ENCODE measurements at regions not wholly inside any gene's neighbourhood (a gene's known extent, or its start where the extent isn't known, plus 50 kb on each side); places are given as distances from the start of the nearest gene placed in this dataset.

DNA sequence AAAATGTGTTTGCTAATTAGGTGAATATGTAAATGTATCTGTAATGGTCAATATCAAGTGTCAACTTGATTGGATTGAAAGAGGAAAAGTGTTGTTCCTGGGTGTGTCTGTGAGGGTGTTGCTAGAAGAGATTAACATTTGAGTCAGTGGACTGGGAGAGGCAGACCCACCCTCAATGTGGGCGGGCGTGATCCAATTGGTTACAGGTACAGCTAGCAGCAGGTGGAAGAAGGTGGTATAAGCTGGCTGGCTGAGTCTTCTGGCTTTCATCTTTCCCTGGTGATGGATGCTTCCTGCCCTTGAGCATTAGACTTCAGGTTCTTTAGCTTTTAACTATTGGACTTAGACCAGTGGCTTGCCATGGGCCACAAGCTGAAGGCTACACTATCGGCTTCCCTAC lies 779.0 kb upstream of the CTNND2 start:
- Histone ChIP-seq H3K4me2 (ENCODE audit: low read length) (no peak overlapping the region), H3K9me3 (ENCODE audit: control insufficient read depth, insufficient read depth, low read length) (no peaks in the 10 kb centered on the region), H3K27me3 (ENCODE audit: control insufficient read depth, low read length) (no peaks in the 10 kb centered on the region), H3K79me2 (ENCODE audit: control insufficient read depth, low read length) (no peaks in the 10 kb centered on the region), H3K4me1 (ENCODE audit: control insufficient read depth, low read length) (no peaks in the 10 kb centered on the region), H3F3A (ENCODE audit: control insufficient read depth, insufficient read depth) (no peaks in the 10 kb centered on the region), H3K27ac (ENCODE audit: low read depth, low read length) (no peak overlapping the region), H3K9me2 (replicated peaks; ENCODE audit: control insufficient read depth, low read length) (no peaks in the 10 kb centered on the region), H4K20me1 (ENCODE audit: control insufficient read depth, insufficient read depth, low read depth, low read length) (no peaks in the 10 kb centered on the region), H3K36me3 (ENCODE audit: control insufficient read depth, low read length) (no peaks in the 10 kb centered on the region), H3K4me3 (ENCODE audit: low read length) (no peak overlapping the region)
- TF ChIP-seq, protein P1, sequence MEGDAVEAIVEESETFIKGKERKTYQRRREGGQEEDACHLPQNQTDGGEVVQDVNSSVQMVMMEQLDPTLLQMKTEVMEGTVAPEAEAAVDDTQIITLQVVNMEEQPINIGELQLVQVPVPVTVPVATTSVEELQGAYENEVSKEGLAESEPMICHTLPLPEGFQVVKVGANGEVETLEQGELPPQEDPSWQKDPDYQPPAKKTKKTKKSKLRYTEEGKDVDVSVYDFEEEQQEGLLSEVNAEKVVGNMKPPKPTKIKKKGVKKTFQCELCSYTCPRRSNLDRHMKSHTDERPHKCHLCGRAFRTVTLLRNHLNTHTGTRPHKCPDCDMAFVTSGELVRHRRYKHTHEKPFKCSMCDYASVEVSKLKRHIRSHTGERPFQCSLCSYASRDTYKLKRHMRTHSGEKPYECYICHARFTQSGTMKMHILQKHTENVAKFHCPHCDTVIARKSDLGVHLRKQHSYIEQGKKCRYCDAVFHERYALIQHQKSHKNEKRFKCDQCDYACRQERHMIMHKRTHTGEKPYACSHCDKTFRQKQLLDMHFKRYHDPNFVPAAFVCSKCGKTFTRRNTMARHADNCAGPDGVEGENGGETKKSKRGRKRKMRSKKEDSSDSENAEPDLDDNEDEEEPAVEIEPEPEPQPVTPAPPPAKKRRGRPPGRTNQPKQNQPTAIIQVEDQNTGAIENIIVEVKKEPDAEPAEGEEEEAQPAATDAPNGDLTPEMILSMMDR (IDR thresholded peaks at IDR 0.05; ENCODE audit: low read depth, low read length, poor library complexity, severe bottlenecking), result no peak
- no peak for TF ChIP-seq EZH2phosphoT487 (IDR thresholded peaks at IDR 0.05; ENCODE audit: borderline replicate concordance, low read length)

DNA sequence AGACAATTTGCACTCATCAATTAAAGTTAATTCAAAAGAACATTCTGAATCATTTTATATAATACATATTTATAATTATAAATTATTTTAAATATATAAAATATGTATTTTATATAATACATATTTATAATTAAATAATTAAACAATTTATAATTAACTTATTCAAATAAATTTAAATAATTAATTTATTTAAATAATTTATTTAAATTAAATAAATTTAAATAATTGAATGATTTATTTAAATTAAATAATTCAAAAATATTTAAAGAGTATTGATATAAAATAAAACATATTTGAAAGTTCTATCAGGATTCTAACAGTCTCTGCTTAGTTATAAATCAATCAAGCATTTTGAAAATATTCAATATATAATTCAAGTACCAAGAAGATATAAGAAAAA lies 775.5 kb upstream of the CTNND2 start:
- H4K20me1 ChIP-seq (ENCODE audit: control insufficient read depth, insufficient read depth, low read depth, low read length), result no peaks in the 10 kb centered on the region
- no peaks in the 10 kb centered on the region for H3F3A ChIP-seq (ENCODE audit: control insufficient read depth, insufficient read depth)
- H3K9me3 ChIP-seq (ENCODE audit: control insufficient read depth, insufficient read depth, low read length), result no peaks in the 10 kb centered on the region; the same call in 1 of the 2 replicates
- no peak overlapping the region for H3K27ac ChIP-seq (ENCODE audit: low read depth, low read length)
- no peaks in the 10 kb centered on the region for H3K9me2 ChIP-seq (replicated peaks; ENCODE audit: control insufficient read depth, low read length)
- H3K27me3 ChIP-seq (ENCODE audit: control insufficient read depth, low read length), result no peaks in the 10 kb centered on the region
- TF ChIP-seq EZH2phosphoT487 (IDR thresholded peaks at IDR 0.05; ENCODE audit: borderline replicate concordance, low read length), result no peak
- TF ChIP-seq, protein P1 (IDR thresholded peaks at IDR 0.05; ENCODE audit: low read depth, low read length, poor library complexity, severe bottlenecking), result no peak
- H3K4me1 ChIP-seq (ENCODE audit: control insufficient read depth, low read length), result no peaks in the 10 kb centered on the region
- no peaks in the 10 kb centered on the region for H3K36me3 ChIP-seq (ENCODE audit: control insufficient read depth, low read length)
- H3K4me2 ChIP-seq (ENCODE audit: low read length), result no peak overlapping the region
- H3K79me2 ChIP-seq (ENCODE audit: control insufficient read depth, low read length), result no peaks in the 10 kb centered on the region
- H3K4me3 ChIP-seq (ENCODE audit: low read length), result no peak overlapping the region

DNA sequence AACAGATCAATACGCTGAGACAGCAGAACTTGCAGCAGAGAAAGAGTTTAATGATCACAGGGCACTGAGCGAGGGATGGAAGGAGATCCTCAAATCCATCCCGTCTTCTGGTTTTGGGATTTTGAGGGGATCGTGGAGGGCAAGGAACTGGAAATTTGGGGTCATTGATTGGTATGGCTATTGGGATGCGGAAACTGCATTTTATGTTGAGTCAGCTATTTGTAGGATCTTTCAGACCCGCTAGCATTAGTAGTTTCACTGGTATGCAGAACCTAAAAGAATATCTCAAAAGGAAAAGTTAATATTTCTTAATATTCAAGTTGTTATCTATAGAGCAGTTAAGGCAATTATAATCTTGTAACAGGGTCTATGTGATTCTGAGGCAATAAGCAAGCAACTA lies 771.7 kb upstream of the CTNND2 start:
- Histone ChIP-seq H3K9me3 (ENCODE audit: control insufficient read depth, insufficient read depth, low read length) (no peaks in the 10 kb centered on the region; the same call in 1 of the 2 replicates), H3K36me3 (ENCODE audit: control insufficient read depth, low read length) (no peaks in the 10 kb centered on the region), H3K79me2 (ENCODE audit: control insufficient read depth, low read length) (no peaks in the 10 kb centered on the region), H3K27ac (ENCODE audit: low read depth, low read length) (no peak overlapping the region), H3K4me2 (ENCODE audit: low read length) (no peak overlapping the region), H4K20me1 (ENCODE audit: control insufficient read depth, insufficient read depth, low read depth, low read length) (no peaks in the 10 kb centered on the region), H3K4me1 (ENCODE audit: control insufficient read depth, low read length) (no peaks in the 10 kb centered on the region), H3K9me2 (replicated peaks; ENCODE audit: control insufficient read depth, low read length) (no peaks in the 10 kb centered on the region), H3F3A (ENCODE audit: control insufficient read depth, insufficient read depth) (no peaks in the 10 kb centered on the region), H3K27me3 (ENCODE audit: control insufficient read depth, low read length) (no peaks in the 10 kb centered on the region), H3K4me3 (ENCODE audit: low read length) (no peak overlapping the region)
- TF ChIP-seq, protein P1 (IDR thresholded peaks at IDR 0.05; ENCODE audit: low read depth, low read length, poor library complexity, severe bottlenecking), result no peak
- TF ChIP-seq EZH2phosphoT487 (IDR thresholded peaks at IDR 0.05; ENCODE audit: borderline replicate concordance, low read length), result no peak

DNA sequence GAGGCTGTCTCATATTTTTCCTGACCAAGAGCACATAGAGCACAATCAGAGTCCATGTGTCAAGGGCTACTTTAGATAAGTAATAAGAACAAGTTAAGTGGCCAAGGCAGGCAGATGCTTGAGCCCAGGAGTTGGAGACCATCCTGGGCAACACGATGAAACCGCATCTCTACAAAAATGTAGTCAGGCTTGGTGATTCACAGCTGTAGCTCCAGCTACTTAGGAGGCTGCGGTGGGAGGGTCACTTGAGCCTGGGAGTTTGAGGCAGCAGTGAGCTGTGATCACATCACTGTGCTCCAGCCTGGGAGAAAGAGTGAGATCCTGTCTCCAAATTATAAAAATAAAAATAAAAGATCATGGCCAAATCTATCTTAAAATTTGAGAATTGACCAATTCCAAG lies 767.9 kb upstream of the CTNND2 start:
- Histone ChIP-seq H3K27me3 (ENCODE audit: control insufficient read depth, low read length) (no peaks in the 10 kb centered on the region), H3K4me2 (ENCODE audit: low read length) (no peak overlapping the region), H3K4me1 (ENCODE audit: control insufficient read depth, low read length) (no peaks in the 10 kb centered on the region), H3K9me2 (replicated peaks; ENCODE audit: control insufficient read depth, low read length) (no peaks in the 10 kb centered on the region), H3K79me2 (ENCODE audit: control insufficient read depth, low read length) (no peaks in the 10 kb centered on the region), H3F3A (ENCODE audit: control insufficient read depth, insufficient read depth) (no peaks in the 10 kb centered on the region), H3K4me3 (ENCODE audit: low read length) (no peak overlapping the region), H3K9me3 (ENCODE audit: control insufficient read depth, insufficient read depth, low read length) (no peaks in the 10 kb centered on the region; the same call in 1 of the 2 replicates), H3K36me3 (ENCODE audit: control insufficient read depth, low read length) (no peaks in the 10 kb centered on the region), H3K27ac (ENCODE audit: low read depth, low read length) (no peak overlapping the region), H4K20me1 (ENCODE audit: control insufficient read depth, insufficient read depth, low read depth, low read length) (no peaks in the 10 kb centered on the region)
- TF ChIP-seq EZH2phosphoT487 (IDR thresholded peaks at IDR 0.05; ENCODE audit: borderline replicate concordance, low read length), result no peak
- TF ChIP-seq, protein P1 (IDR thresholded peaks at IDR 0.05; ENCODE audit: low read depth, low read length, poor library complexity, severe bottlenecking), result no peak

All from DOHH2 (cell line).